PC-9 (cell line): ENCODE measurements at regions not wholly inside any gene's neighbourhood (a gene's known extent, or its start where the extent isn't known, plus 50 kb on each side); places are given as distances from the start of the nearest gene placed in this dataset.

Source experiments
- BruUV-seq: library from RNA; stranded (reverse); fragments of 400-500 nt; replicated peaks from 2 replicates; lab custom pipeline; 2021; lab: Mats Ljungman, UMichigan
- CTCF ChIA-PET: fragments of 300-600 bp; sonication (Branson Sonifier 250); formaldehyde crosslinking; loops from one replicate; lab custom pipeline; 2022; ENCODE audit warnings: antibody characterized with exemption; lab: Charles Lee
- POLR2A ChIA-PET: fragments of 300-600 bp; sonication (Branson Sonifier 250); formaldehyde crosslinking; loops from one replicate; lab custom pipeline; 2022; ENCODE audit warnings: antibody characterized with exemption; ENCODE audit not compliant: unreplicated experiment; lab: Charles Lee
- DNase-seq, 2 experiments: peaks; one replicate each; pipeline versions ENCODE4 v3.0.0 to v3.0.0-alpha.2; 2015 to 2022; ENCODE audit warnings: mixed read lengths in 1 of 2
- H2AFZ ChIP-seq: fragments of 200-600 bp; sonication (generic); 2 replicates; pipeline ENCODE4 v1.8.1; 2017; ENCODE audit warnings: antibody characterized with exemption
- H3F3A ChIP-seq: fragments of 200-600 bp; sonication (generic); 2 replicates; pipeline ENCODE4 v1.8.1; 2017; ENCODE audit warnings: antibody characterized with exemption, mild to moderate bottlenecking, low read depth; ENCODE audit not compliant: insufficient read depth
- H3K27ac ChIP-seq: fragments of 200-600 bp; sonication (generic); 2 replicates; pipeline ENCODE4 v1.6.1; 2016; ENCODE audit warnings: mixed run types
- H3K27me3 ChIP-seq: fragments of 200-600 bp; sonication (generic); 2 replicates; pipeline ENCODE4 v1.6.1; 2016; ENCODE audit warnings: low read depth, mixed run types; ENCODE audit not compliant: insufficient read depth
- H3K36me3 ChIP-seq: fragments of 200-600 bp; sonication (generic); 2 replicates; pipeline ENCODE4 v1.6.1; 2016; ENCODE audit warnings: low read depth, mixed run types
- H3K4me1 ChIP-seq: fragments of 200-600 bp; sonication (generic); replicated peaks from 2 replicates; pipeline ENCODE4 v1.6.1; 2016; ENCODE audit warnings: mixed run types; ENCODE audit not compliant: insufficient read depth
- H3K4me2 ChIP-seq: fragments of 200-600 bp; sonication (generic); 2 replicates; pipeline ENCODE4 v1.6.1; 2017; ENCODE audit warnings: mixed run types
- H3K4me3 ChIP-seq: fragments of 200-600 bp; sonication (generic); 2 replicates; pipeline ENCODE4 v1.6.1; 2016; ENCODE audit warnings: mixed run types
- H3K79me2 ChIP-seq: fragments of 200-600 bp; sonication (generic); 2 replicates; pipeline ENCODE4 v1.6.1; 2017; ENCODE audit warnings: low read depth, mixed run types
- H3K9me2 ChIP-seq: fragments of 200-600 bp; sonication (generic); 2 replicates; pipeline ENCODE4 v1.8.1; 2017; ENCODE audit warnings: mild to moderate bottlenecking; ENCODE audit not compliant: insufficient read depth
- H3K9me3 ChIP-seq: fragments of 200-600 bp; sonication (generic); 2 replicates; pipeline ENCODE4 v1.8.1; 2016; ENCODE audit warnings: low read depth; ENCODE audit not compliant: insufficient read depth
- H4K20me1 ChIP-seq: fragments of 200-600 bp; sonication (generic); 2 replicates; pipeline ENCODE4 v1.8.1; 2017; ENCODE audit not compliant: insufficient read depth
- CTCF ChIP-seq: fragments of 200-600 bp; sonication (generic); conservative IDR thresholded peaks from 2 replicates; pipeline ENCODE4 v1.6.1; 2017; ENCODE audit warnings: mixed run types, antibody characterized with exemption, mild to moderate bottlenecking, moderate library complexity
- EZH2 ChIP-seq: fragments of 200-600 bp; sonication (generic); IDR thresholded peaks from 2 replicates; pipeline ENCODE4 v1.8.0; 2017; ENCODE audit warnings: antibody characterized with exemption, low read depth
- intact Hi-C: fragments of 100-400 bp; cut with micrococcal nuclease; formaldehyde crosslinking; loops from one replicate; pipeline ENCODE4 v1.10.0; 2022; ENCODE audit not compliant: unreplicated experiment

GRCh38 chr13:73340069-73340468 lies 281.3 kb downstream of the KLF5 start:
- no peak for DNase-seq
- Histone ChIP-seq H3K9me2 (no peaks in the 10 kb centered on the region), H3F3A (peaks cover 22% of the 10 kb centered on the region), H3K4me3 (no peak overlapping the region), H3K27me3 (no peaks in the 10 kb centered on the region), H2AFZ (no peak overlapping the region), H4K20me1 (no peaks in the 10 kb centered on the region), H3K4me2 (no peak overlapping the region), H3K4me1 (peaks cover 35% of the 10 kb centered on the region), H3K36me3 (no peaks in the 10 kb centered on the region), H3K9me3 (peaks cover 4% of the 10 kb centered on the region; the same call in 1 of the 2 replicates), H3K27ac (no peak overlapping the region), H3K79me2 (no peaks in the 10 kb centered on the region)
- no TSS peak for BruUV-seq
- TF ChIP-seq CTCF (no peak), EZH2 (no peak)
- CTCF ChIA-PET: no interaction called here
- POLR2A ChIA-PET: interaction anchor here (0.7 kb wide), 1 partner anchor 8 kb away, joined by 9 read pairs; no protein-coding TSS in a partner anchor
- intact Hi-C loops: no loop called here

- H3K9me3 ChIP-seq: peaks cover 4% of the 10 kb centered on the region; the same call in 1 of the 2 replicates
- intact Hi-C loops: no loop called here
- CTCF ChIA-PET: no interaction called here
These were observed 280.3 kb downstream of the KLF5 start for GRCh38 chr13:73339086-73339485.

GRCh38 chr13:73338389-73338788 lies 279.6 kb downstream of the KLF5 start:
- POLR2A ChIA-PET: no interaction called here

More at GRCh38 chr13:73339086-73339485, 280.3 kb downstream of the KLF5 start:
- no TSS peak for BruUV-seq
- no peak overlapping the region for H3K4me3 ChIP-seq
- H3K36me3 ChIP-seq: no peaks in the 10 kb centered on the region
- H3K4me2 ChIP-seq: no peak overlapping the region
- H4K20me1 ChIP-seq: no peaks in the 10 kb centered on the region
- DNase-seq: no peak
- H3F3A ChIP-seq: peaks cover 32% of the 10 kb centered on the region
- no peak overlapping the region for H3K27ac ChIP-seq
- H3K27me3 ChIP-seq: no peaks in the 10 kb centered on the region
- TF ChIP-seq CTCF: no peak
- no peak for TF ChIP-seq EZH2
- no peak overlapping the region for H2AFZ ChIP-seq
- no peaks in the 10 kb centered on the region for H3K79me2 ChIP-seq
- H3K4me1 ChIP-seq: peaks cover 45% of the 10 kb centered on the region
- POLR2A ChIA-PET: no interaction called here
- no peaks in the 10 kb centered on the region for H3K9me2 ChIP-seq

More at GRCh38 chr13:73338389-73338788, 279.6 kb downstream of the KLF5 start:
- no peak overlapping the region for H3K4me2 ChIP-seq
- H3K27me3 ChIP-seq: no peaks in the 10 kb centered on the region
- no TSS peak for BruUV-seq
- H3F3A ChIP-seq: peaks cover 39% of the 10 kb centered on the region
- H3K27ac ChIP-seq: peak overlapping the region; percentile 99
- TF ChIP-seq CTCF: no peak
- no peak for TF ChIP-seq EZH2
- H3K9me3 ChIP-seq: peaks cover 4% of the 10 kb centered on the region; the same call in 1 of the 2 replicates
- CTCF ChIA-PET: no interaction called here
- H3K4me3 ChIP-seq: no peak overlapping the region
- H3K4me1 ChIP-seq: peaks cover 52% of the 10 kb centered on the region
- no peak overlapping the region for H2AFZ ChIP-seq
- no peaks in the 10 kb centered on the region for H3K79me2 ChIP-seq
- intact Hi-C loops: no loop called here
- DNase-seq: no peak
- H3K9me2 ChIP-seq: no peaks in the 10 kb centered on the region
- H4K20me1 ChIP-seq: no peaks in the 10 kb centered on the region
- no peaks in the 10 kb centered on the region for H3K36me3 ChIP-seq
